Neural progenitor cell (in vitro differentiated cells): ENCODE measurements at regions not wholly inside any gene's neighbourhood (a gene's known extent, or its start where the extent isn't known, plus 50 kb on each side); places are given as distances from the start of the nearest gene placed in this dataset.

Experiments used
- EZH2 ChIP-seq: fragments of 200-600 bp; sonication (generic); IDR thresholded peaks from 2 replicates; pipeline ENCODE4 v1.6.1; 2017; ENCODE audit warnings: antibody characterized with exemption, mild to moderate bottlenecking, moderate library complexity
- TF ChIP-seq, protein P1 (sequence below): fragments of 200-600 bp; sonication (generic); IDR thresholded peaks from 2 replicates; pipeline ENCODE4 v1.5.1; 2017; ENCODE audit warnings: antibody characterized with exemption, mild to moderate bottlenecking

DNA sequence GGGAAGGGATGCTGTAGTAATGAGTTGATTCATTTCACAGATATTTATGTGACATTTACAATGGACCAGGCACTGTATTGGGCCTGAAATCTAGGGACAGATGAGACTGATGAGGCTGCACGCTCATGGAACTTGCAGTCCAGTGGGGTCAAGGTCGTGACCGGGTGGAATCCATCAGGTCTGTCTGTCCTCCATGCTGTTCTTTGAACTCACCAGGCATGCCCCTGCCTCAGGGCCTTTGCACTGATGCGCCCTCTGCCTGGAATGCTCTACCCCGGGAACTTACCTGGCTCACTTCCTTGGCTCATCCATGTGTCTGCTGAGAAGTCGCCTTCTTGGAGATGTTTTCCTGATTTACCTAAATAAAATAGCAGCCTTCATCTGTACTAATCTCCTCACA is 200.1 kb downstream of the VRK1 start:
- TF ChIP-seq, protein P1, sequence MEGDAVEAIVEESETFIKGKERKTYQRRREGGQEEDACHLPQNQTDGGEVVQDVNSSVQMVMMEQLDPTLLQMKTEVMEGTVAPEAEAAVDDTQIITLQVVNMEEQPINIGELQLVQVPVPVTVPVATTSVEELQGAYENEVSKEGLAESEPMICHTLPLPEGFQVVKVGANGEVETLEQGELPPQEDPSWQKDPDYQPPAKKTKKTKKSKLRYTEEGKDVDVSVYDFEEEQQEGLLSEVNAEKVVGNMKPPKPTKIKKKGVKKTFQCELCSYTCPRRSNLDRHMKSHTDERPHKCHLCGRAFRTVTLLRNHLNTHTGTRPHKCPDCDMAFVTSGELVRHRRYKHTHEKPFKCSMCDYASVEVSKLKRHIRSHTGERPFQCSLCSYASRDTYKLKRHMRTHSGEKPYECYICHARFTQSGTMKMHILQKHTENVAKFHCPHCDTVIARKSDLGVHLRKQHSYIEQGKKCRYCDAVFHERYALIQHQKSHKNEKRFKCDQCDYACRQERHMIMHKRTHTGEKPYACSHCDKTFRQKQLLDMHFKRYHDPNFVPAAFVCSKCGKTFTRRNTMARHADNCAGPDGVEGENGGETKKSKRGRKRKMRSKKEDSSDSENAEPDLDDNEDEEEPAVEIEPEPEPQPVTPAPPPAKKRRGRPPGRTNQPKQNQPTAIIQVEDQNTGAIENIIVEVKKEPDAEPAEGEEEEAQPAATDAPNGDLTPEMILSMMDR, result no peak
- TF ChIP-seq EZH2, result no peak
